ENCODE measurements at regions not wholly inside any gene's neighbourhood (a gene's known extent, or its start where the extent isn't known, plus 50 kb on each side); places are given as distances from the start of the nearest gene placed in this dataset.
A peak's percentile ranks its signal among the peaks of the same experiment; 100 is the strongest.

GRCh38 chr13:33466262-33466661 lies 180.7 kb upstream of the STARD13 start:
- Histone ChIP-seq H3K9me3 (ENCODE audit: low read depth, low read length) (no peaks in the 10 kb centered on the region), H4K20me1 (ENCODE audit: insufficient read depth, low read length) (no peaks in the 10 kb centered on the region), H3K79me2 (ENCODE audit: insufficient read depth, low read length) (no peaks in the 10 kb centered on the region), H3K4me3 (ENCODE audit: insufficient read depth, low read length) (no peak overlapping the region), H3K36me3 (ENCODE audit: insufficient read depth, low read length) (no peaks in the 10 kb centered on the region), H3K27me3 (ENCODE audit: insufficient read depth, low read length) (no peaks in the 10 kb centered on the region), H2AFZ (ENCODE audit: low read length) (no peak overlapping the region), H3K4me2 (ENCODE audit: insufficient read depth, low read length) (no peak overlapping the region), H3K27ac (ENCODE audit: low read depth, low read length) (no peak overlapping the region), H3K4me1 (ENCODE audit: insufficient read depth, low read length) (no peaks in the 10 kb centered on the region)
- TF ChIP-seq, protein P1, sequence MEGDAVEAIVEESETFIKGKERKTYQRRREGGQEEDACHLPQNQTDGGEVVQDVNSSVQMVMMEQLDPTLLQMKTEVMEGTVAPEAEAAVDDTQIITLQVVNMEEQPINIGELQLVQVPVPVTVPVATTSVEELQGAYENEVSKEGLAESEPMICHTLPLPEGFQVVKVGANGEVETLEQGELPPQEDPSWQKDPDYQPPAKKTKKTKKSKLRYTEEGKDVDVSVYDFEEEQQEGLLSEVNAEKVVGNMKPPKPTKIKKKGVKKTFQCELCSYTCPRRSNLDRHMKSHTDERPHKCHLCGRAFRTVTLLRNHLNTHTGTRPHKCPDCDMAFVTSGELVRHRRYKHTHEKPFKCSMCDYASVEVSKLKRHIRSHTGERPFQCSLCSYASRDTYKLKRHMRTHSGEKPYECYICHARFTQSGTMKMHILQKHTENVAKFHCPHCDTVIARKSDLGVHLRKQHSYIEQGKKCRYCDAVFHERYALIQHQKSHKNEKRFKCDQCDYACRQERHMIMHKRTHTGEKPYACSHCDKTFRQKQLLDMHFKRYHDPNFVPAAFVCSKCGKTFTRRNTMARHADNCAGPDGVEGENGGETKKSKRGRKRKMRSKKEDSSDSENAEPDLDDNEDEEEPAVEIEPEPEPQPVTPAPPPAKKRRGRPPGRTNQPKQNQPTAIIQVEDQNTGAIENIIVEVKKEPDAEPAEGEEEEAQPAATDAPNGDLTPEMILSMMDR (IDR thresholded peaks at IDR 0.05; ENCODE audit: extremely low read depth, low read depth, low read length): peak; percentile 13
- no peak for DNase-seq (ENCODE audit: insufficient read length, low spot score, missing footprints)

DNA sequence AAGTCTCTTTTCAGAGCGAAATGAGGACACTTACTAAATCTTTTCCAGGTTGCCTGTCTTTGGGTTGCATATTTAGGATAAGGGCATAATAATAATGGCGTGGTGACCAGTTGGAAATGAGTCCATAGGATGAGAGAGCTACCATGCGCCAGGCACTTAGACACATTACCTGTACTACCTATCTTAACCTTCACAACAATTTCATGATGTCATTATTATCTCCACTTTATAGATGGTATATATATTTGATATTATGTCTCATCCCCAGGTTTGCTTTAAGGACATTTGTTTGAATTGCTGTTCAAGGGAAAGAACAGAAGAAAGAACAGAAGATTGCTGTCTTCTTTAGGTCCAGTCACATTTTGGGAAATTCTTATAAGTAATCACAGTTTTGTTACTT lies 182.0 kb upstream of the STARD13 start:
- Histone ChIP-seq H3K9me3 (ENCODE audit: low read depth, low read length) (no peaks in the 10 kb centered on the region), H3K4me1 (ENCODE audit: insufficient read depth, low read length) (no peaks in the 10 kb centered on the region), H3K79me2 (ENCODE audit: insufficient read depth, low read length) (no peaks in the 10 kb centered on the region), H4K20me1 (ENCODE audit: insufficient read depth, low read length) (no peaks in the 10 kb centered on the region), H3K27ac (ENCODE audit: low read depth, low read length) (no peak overlapping the region), H3K4me2 (ENCODE audit: insufficient read depth, low read length) (no peak overlapping the region), H3K4me3 (ENCODE audit: insufficient read depth, low read length) (no peak overlapping the region), H2AFZ (ENCODE audit: low read length) (no peak overlapping the region), H3K27me3 (ENCODE audit: insufficient read depth, low read length) (no peaks in the 10 kb centered on the region), H3K36me3 (ENCODE audit: insufficient read depth, low read length) (no peaks in the 10 kb centered on the region)
- TF ChIP-seq, protein P1 (IDR thresholded peaks at IDR 0.05; ENCODE audit: extremely low read depth, low read depth, low read length): no peak
- peak; percentile 22 for DNase-seq (ENCODE audit: insufficient read length, low spot score, missing footprints)

- H3K4me1 ChIP-seq (ENCODE audit: insufficient read depth, low read length): no peaks in the 10 kb centered on the region
- TF ChIP-seq, protein P1 (IDR thresholded peaks at IDR 0.05; ENCODE audit: extremely low read depth, low read depth, low read length): no peak
- no peaks in the 10 kb centered on the region for H3K36me3 ChIP-seq (ENCODE audit: insufficient read depth, low read length)
- H3K4me3 ChIP-seq (ENCODE audit: insufficient read depth, low read length): no peak overlapping the region
- H4K20me1 ChIP-seq (ENCODE audit: insufficient read depth, low read length): no peaks in the 10 kb centered on the region
- no peaks in the 10 kb centered on the region for H3K27me3 ChIP-seq (ENCODE audit: insufficient read depth, low read length)
- H3K79me2 ChIP-seq (ENCODE audit: insufficient read depth, low read length): no peaks in the 10 kb centered on the region
- DNase-seq (ENCODE audit: insufficient read length, low spot score, missing footprints): no peak
- peak overlapping the region; percentile 23 for H2AFZ ChIP-seq (ENCODE audit: low read length)
- H3K27ac ChIP-seq (ENCODE audit: low read depth, low read length): no peak overlapping the region
- no peak overlapping the region for H3K4me2 ChIP-seq (ENCODE audit: insufficient read depth, low read length)
- H3K9me3 ChIP-seq (ENCODE audit: low read depth, low read length): no peaks in the 10 kb centered on the region
These were observed 185.6 kb upstream of the STARD13 start for GRCh38 chr13:33471204-33471603.

GRCh38 chr13:33472446-33472845 lies 186.9 kb upstream of the STARD13 start:
- TF ChIP-seq, protein P1 (IDR thresholded peaks at IDR 0.05; ENCODE audit: extremely low read depth, low read depth, low read length): no peak
- Histone ChIP-seq H4K20me1 (ENCODE audit: insufficient read depth, low read length) (no peaks in the 10 kb centered on the region), H3K4me3 (ENCODE audit: insufficient read depth, low read length) (no peak overlapping the region)

More at GRCh38 chr13:33472446-33472845, 186.9 kb upstream of the STARD13 start:
- Histone ChIP-seq H3K79me2 (ENCODE audit: insufficient read depth, low read length) (no peaks in the 10 kb centered on the region), H2AFZ (ENCODE audit: low read length) (no peak overlapping the region), H3K36me3 (ENCODE audit: insufficient read depth, low read length) (no peaks in the 10 kb centered on the region), H3K4me1 (ENCODE audit: insufficient read depth, low read length) (no peaks in the 10 kb centered on the region), H3K9me3 (ENCODE audit: low read depth, low read length) (no peaks in the 10 kb centered on the region), H3K27ac (ENCODE audit: low read depth, low read length) (no peak overlapping the region), H3K4me2 (ENCODE audit: insufficient read depth, low read length) (no peak overlapping the region), H3K27me3 (ENCODE audit: insufficient read depth, low read length) (no peaks in the 10 kb centered on the region)
- no peak for DNase-seq (ENCODE audit: insufficient read length, low spot score, missing footprints)

All from osteoblast (primary cell).